ENCODE measurements at regions not wholly inside any gene's neighbourhood (a gene's known extent, or its start where the extent isn't known, plus 50 kb on each side); places are given as distances from the start of the nearest gene placed in this dataset.

GRCh38 chr20:56831795-56832194 is 202.7 kb downstream of the TFAP2C start:
- no peak for TF ChIP-seq CTCF (IDR thresholded peaks at IDR 0.05)
- TF ChIP-seq POLR2A (IDR thresholded peaks at IDR 0.05): no peak
- TF ChIP-seq POLR2AphosphoS5 (IDR thresholded peaks at IDR 0.05): no peak
